NCI-H1930 (cell line): ENCODE measurements at regions not wholly inside any gene's neighbourhood (a gene's known extent, or its start where the extent isn't known, plus 50 kb on each side); places are given as distances from the start of the nearest gene placed in this dataset.

Experiments
- DNase-seq, 2 experiments: peaks; one replicate each; lab custom pipeline; 2025; lab: John Stamatoyannopoulos, UW

GRCh38 chr20:11585752-11586352 is 331.8 kb upstream of the BTBD3 start:
- peak in 1 of 2 experiments; percentile 23 for DNase-seq

- no peak for DNase-seq
Observed at GRCh38 chr20:11588875-11589274, 328.8 kb upstream of the BTBD3 start.

GRCh38 chr20:11591965-11592364 is 325.7 kb upstream of the BTBD3 start:
- no peak for DNase-seq

- no peak for DNase-seq
Observed at GRCh38 chr20:11604339-11604738, 313.4 kb upstream of the BTBD3 start.

- DNase-seq: no peak
Observed at GRCh38 chr20:11607047-11607446, 310.6 kb upstream of the BTBD3 start.

GRCh38 chr20:11608736-11609135 is 309.0 kb upstream of the BTBD3 start:
- no peak for DNase-seq

GRCh38 chr20:11624704-11625103 is 293.0 kb upstream of the BTBD3 start:
- DNase-seq: no peak

- no peak for DNase-seq
Observed at GRCh38 chr20:11626551-11626950, 291.1 kb upstream of the BTBD3 start.

GRCh38 chr20:11642866-11643265 is 274.8 kb upstream of the BTBD3 start:
- DNase-seq: no peak

- no peak for DNase-seq
Observed at GRCh38 chr20:11646359-11646758, 271.3 kb upstream of the BTBD3 start.

GRCh38 chr20:11650566-11650965 is 267.1 kb upstream of the BTBD3 start:
- DNase-seq: no peak

GRCh38 chr20:11651138-11651537 is 266.6 kb upstream of the BTBD3 start:
- DNase-seq: no peak

GRCh38 chr20:11651647-11652046 is 266.0 kb upstream of the BTBD3 start:
- DNase-seq: no peak

- no peak for DNase-seq
Observed at GRCh38 chr20:11652128-11652527, 265.6 kb upstream of the BTBD3 start.

GRCh38 chr20:11654766-11655165 is 262.9 kb upstream of the BTBD3 start:
- DNase-seq: no peak

- DNase-seq: no peak
Observed at GRCh38 chr20:11660673-11661072, 257.0 kb upstream of the BTBD3 start.

- no peak for DNase-seq
Observed at GRCh38 chr20:11671015-11671511, 246.6 kb upstream of the BTBD3 start.

GRCh38 chr20:11672959-11673358 is 244.7 kb upstream of the BTBD3 start:
- DNase-seq: no peak

- DNase-seq: no peak
Observed at GRCh38 chr20:11675920-11676629, 241.6 kb upstream of the BTBD3 start.

- DNase-seq: peak; percentile 3 to 7
Observed at GRCh38 chr20:11676630-11677287, 240.9 kb upstream of the BTBD3 start.

GRCh38 chr20:11677428-11677827 is 240.3 kb upstream of the BTBD3 start:
- no peak for DNase-seq

- no peak for DNase-seq
Observed at GRCh38 chr20:11677836-11678235, 239.9 kb upstream of the BTBD3 start.

GRCh38 chr20:11682285-11682684 is 235.4 kb upstream of the BTBD3 start:
- DNase-seq: no peak
